ENCODE measurements at regions not wholly inside any gene's neighbourhood (a gene's known extent, or its start where the extent isn't known, plus 50 kb on each side); places are given as distances from the start of the nearest gene placed in this dataset.
"Not testable (repeated sequence)": the region's sequence is repeated elsewhere in the genome, so short reads cannot be mapped to it uniquely, and the experiment has no call there.

DNA sequence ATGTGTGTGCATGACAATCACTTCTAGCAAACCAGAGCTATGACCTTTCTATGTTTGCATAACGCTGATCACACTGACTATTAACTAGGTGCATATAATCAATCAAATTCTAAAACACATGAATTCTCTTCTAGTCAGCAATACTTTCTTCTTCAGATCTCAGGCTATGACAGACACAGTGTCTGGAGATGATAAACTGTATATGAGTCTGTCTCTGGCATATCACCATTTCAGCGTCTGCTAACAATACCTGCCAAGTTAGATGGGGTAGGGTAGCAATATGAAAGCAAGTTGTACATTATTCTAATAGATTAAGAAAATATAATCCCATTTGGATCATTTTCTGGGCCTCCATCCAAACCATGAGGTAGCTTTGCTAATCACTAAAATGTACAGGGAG is 354.2 kb upstream of the EPHA4 start:
- no peak for DNase-seq (ENCODE audit: low read depth in 2 of 2)

DNA sequence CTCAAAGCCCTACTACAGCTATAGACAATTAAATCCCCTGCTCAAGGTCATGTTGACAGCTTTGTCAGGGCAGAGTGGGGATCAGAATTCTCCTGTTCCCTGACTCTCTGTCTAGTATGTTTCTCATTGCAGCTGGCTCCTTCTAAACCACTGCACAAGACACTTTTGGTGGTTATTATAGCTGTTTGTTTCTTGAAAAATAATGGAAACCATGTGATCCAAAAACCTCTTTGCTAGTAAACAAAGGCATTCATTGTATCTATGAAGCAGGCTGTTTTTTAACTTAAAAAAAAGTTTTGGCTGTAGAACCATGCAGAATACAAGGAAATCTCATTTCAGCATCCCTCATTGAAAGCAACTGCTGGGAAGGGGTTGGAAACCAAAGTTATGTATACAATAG is 352.5 kb upstream of the EPHA4 start:
- DNase-seq (ENCODE audit: low read depth in 2 of 2) = no peak

DNA sequence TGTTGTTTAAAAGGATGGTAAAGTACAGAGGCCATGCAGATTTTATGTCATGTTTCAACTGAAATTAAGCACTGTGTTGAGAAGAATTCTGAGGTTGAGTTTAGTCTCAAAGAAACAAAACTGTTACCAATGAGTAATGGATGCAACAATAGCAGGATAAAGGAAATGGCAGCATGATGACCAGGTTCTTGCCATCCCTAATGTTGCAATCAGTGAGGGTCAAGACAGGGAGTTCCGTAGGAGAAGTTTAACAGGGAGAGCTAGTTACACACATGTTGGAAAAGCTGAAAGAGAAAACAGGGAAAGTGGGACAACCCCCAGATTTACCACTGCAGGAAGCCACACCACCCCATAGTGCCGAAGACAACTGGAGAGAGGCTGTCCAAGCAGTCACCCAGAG is 343.8 kb upstream of the EPHA4 start:
- DNase-seq (ENCODE audit: low read depth in 2 of 2) = no peak

DNA sequence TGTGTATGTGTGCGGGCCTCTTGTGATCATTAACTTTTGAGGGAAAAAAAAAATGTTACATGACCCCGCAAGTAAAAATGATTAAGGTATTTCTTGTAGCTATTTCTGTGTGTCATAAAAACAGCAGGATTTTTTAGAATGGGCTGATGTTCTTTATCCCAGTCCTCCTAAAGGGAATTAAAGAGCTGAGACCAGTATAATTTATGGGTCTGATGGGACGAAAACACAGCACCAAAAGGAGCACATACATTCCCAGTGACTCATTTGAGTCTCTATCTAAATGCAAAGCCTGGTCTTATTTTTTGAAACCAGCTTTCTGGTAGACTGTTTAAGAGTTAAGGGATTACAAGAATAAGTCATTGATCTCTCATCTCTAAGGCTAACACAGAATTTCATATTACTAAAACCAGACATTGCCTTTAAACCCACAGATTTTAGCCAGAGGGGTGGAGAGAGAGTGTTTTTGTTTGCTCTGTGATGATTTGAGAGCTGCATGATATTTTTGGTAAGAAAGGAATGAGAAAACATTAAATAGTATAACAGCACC is 342.3 kb upstream of the EPHA4 start:
- DNase-seq (ENCODE audit: low read depth in 2 of 2) = peak in 1 of 2 experiments; percentile 8

DNA sequence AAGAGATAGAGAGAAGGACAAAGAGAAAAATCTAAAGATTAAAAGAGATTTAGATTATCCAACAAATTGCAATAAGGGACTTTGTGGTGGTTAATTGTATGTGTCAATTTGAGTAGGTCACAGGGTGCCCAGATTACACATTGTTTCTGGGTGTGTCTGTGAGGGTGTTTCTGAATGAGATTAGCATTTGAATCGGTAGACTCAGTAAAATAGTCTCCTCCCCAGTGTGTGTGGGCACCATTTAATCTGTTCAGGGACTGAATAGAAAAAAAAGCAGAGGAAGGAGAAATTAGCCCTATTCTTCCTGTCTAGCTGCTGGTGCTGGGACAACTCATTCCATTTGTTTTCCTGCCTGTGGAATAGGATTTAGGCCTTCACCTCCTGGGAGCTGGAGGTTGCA is 339.8 kb upstream of the EPHA4 start:
- DNase-seq (ENCODE audit: low read depth in 2 of 2) = no peak

DNA sequence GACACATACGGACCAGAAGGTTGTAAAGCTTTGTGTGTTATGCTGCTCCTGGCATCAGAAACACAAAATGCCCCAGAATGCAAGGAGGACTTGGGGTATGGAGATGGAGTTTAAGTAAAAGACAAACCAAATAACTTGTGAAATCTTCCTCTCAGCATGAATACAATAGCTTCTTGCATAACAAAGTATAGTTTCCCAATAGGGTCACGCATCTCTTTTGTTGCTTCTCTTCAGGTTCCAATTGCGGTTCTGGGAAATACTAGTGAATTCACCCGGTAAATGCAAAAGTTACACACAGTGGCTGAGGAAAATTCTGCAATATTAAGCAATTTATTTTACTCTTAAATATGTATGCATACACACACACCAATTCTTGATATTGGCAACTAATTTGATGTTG is 339.2 kb upstream of the EPHA4 start:
- no peak for DNase-seq (ENCODE audit: low read depth in 2 of 2)

DNA sequence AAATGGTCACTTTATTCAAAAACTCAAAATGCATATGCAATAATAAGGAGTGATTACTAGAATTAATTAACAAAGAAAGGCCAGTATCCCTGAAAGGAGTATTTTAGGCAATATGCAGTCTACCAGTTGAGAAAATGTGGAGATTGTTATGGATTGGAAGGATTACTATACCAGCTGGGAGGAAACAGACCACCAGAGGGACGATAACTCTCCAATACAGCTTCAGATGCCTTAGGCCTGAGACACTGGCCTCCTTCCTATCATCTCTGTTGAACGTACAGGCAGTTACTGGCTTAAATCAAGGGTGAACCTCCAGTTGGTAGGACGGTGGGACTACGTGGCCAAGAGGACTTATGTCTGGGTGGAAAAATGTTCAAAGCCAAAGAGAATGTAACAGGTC is 336.4 kb upstream of the EPHA4 start:
- no peak for DNase-seq (ENCODE audit: low read depth in 2 of 2)

DNA sequence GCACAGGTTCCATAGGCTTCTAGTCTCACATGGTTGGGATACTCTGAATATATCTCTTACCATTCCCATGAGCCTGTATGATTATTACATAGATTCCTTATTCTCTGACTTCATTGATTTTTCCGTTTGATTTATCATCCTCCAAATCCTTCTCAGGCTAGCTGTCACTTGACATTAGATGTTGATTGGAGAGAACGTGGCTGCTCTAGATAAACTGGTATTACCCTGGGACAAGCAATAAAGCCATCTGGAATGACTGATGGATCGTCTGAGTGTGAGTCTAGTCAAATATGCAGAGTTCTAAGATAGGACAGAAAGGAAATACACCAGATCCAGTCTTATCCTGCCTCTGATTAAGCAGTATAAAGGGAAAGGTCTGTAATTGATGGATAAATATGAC is 325.6 kb upstream of the EPHA4 start:
- DNase-seq (ENCODE audit: low read depth in 2 of 2) = no peak

DNA sequence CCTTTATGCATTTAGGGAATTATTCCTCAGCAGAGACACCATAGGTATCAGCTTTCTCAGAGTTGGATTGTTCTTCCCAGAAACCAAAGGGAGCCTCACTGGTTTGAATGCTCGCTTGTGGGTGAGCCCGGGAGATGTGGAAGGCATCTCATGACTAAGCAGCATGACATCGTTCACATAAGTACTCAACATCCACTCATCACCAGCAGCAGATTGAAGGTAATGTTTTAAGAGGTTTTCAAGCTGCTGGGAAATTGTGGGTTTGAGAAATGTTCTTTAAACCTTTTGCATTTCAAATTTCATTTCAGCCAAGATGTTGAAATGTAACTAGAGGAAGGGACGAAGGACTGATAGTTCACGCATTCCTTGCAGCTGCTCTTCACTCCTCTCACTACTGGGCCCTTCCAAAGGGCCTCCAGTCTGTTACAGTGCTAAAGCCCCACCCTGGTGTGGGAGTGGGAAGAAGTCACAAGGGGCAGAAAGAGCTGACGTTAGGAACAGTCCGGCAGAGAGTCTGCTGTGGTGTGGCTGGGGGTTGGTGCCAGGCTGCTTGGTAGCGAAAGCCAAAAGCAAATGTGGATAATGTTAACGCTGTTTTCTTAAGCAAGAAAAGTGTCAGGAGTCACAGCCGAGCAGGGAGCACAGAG is 324.5 kb upstream of the EPHA4 start:
- peak; percentile 23 to 27 for DNase-seq (ENCODE audit: low read depth in 2 of 2)

DNA sequence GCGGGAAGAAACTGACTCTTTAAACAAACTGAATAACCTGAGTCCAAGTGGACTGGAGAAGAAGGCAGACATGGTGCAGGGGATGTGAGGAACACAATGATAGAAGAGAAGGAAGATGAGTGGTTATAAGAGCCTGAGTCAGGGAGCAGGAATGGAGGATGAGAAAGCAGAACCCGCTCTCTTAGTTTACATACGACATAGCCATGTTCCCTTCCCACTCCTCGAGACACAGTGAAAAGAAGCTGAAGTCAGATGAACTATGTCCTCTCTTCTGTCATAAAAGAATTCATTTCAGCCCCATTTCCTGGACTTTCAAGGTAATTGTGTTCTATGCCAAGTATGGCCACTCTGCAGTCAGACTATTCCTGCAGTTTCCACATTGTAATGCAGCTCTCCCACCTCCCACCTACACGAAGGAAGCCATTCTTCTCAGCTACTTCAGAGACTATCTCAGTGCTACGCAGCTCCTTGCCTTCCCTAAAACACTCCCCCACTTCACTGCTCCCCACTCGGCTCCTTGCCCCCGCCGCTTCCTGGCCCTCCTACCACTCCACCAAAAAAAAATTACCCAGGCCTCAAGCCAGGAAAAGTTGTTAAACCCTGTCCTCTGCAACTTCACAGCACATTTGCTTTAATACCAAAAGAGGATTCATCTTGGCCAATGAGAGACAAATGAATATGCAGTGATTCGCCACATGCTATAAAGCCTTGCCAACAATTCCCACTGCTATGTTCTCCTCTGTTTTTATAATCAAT is 323.4 kb upstream of the EPHA4 start:
- DNase-seq (ENCODE audit: low read depth in 2 of 2) = no peak

DNA sequence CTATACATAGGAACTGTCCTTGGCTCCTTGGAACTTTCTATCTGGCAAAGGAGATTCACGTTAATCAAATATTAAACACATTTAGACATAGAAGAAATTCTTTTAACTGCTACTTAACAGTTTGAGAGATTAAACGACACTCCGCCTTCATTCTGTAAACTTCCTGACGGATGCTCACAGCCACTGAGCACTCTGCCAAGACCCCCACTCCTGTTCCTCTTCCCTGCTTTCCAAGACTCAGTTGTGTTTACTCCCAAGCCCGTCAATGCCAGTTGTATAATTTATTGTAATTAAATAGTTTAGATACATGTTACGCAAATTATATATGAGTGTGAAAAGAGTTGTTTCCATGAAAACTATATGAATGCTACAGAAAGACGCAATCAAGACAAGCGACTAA is 321.4 kb upstream of the EPHA4 start:
- DNase-seq (ENCODE audit: low read depth in 2 of 2) = no peak

DNA sequence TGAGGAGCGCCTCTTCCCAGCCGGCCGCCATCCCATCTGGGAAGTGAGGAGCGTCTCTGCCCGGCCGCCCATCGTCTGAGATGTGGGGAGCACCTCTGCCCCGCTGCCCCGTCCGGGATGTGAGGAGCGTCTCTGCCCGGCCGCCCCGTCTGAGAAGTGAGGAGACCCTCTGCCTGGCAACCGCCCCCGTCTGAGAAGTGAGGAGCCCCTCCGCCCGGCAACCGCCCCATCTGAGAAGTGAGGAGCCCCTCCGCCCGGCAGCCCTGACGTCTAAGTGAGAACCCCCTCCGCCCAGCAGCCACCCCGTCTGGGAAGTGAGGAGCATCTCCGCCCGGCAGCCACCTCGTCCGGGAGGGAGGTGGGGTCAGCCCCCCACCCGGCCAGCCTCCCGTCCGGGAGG is 319.9 kb upstream of the EPHA4 start:
- not testable (repeated sequence) for DNase-seq (ENCODE audit: low read depth in 2 of 2)

DNA sequence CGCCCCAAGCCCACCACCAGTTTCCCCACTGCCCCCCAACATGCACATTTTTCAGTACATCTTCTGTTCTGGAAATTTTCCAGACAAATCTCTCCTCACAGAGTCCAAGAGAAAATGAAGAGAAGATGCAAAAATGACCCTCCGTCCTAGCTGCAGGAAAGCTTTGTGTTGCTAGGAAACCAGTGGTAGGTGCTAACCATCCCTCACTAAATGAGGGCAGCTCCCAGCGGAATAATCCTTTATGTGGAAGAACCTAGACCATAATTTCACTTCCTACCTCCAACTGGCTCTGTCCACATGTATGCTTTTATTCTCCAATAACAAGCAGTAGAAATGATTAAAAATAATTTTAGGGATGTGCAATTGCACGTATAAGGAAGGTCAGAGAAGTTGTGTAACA is 311.9 kb upstream of the EPHA4 start:
- no peak for DNase-seq (ENCODE audit: low read depth in 2 of 2)

DNA sequence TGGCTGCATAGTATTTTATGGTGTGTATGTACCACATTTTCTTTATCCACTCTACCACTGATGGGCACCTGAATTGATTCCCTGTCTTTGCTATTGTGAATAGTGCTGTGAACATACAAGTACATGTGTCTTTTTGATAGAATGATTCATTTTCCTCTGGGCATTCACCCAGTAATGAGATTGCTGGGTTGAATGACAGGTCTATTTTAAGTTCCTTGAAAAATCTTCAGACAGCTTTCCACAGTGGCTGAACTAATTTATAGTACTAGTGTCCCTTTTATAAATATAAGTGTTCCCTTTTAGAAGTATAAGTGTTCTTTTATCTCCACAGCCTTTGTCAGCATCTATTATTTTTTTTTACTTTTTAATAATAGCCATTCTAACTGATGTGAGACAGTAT is 303.9 kb upstream of the EPHA4 start:
- DNase-seq (ENCODE audit: low read depth in 2 of 2) = no peak

DNA sequence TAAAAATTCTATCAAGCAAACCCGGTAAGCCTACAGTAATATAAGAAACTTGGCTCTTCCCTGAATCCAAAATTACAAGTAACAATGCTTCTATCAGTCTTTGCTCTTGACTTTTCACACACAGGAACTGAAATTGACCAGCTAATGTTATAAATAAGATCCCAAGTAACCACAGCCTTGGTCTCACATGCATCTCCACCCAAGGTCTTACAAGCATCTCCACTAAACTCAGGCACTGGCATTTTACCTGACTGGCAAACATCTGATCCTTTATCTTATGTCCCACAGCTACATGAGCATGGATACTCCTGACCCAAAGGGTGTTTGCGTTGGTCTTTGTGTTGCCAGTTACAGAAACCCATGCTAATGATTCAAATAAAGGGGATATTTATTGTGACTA is 302.3 kb upstream of the EPHA4 start:
- no peak for DNase-seq (ENCODE audit: low read depth in 2 of 2)

DNA sequence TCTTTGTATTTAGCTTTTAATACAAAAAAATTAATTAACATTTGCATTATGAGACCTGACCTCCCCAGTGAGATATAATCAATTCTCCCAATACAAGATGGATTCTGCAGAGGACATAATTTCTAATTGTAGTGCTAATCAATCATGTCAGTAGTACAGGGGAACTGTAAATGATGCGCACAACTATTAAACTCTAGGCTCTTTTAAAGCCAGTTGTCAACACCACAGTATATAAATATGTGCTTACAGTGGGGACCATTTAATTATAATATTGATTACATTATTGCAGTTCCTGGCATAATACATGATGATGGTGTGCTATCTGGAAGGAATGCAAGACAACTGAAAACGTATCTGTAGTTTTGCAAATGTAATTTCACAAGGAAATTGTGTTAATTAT is 285.6 kb upstream of the EPHA4 start:
- no peak for DNase-seq (ENCODE audit: low read depth in 2 of 2)

DNA sequence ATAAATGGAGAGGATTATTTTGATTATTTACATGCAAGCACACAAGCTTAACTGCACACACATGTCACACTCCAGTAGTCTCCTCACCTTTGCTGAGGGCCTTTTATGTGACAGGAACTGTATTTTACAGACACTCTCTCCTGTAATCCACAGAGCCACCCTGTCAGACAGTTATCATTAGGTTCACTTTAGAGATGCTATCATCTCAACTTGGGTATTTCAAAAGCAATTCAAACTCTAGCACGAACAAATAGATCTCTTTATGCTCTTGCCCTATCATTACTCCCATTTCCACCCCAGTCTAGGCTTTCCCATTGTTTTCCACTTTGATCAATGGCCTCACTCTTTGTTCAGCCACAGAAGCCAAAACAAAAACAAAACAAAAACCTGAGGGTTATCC is 281.2 kb upstream of the EPHA4 start:
- no peak for DNase-seq (ENCODE audit: low read depth in 2 of 2)

DNA sequence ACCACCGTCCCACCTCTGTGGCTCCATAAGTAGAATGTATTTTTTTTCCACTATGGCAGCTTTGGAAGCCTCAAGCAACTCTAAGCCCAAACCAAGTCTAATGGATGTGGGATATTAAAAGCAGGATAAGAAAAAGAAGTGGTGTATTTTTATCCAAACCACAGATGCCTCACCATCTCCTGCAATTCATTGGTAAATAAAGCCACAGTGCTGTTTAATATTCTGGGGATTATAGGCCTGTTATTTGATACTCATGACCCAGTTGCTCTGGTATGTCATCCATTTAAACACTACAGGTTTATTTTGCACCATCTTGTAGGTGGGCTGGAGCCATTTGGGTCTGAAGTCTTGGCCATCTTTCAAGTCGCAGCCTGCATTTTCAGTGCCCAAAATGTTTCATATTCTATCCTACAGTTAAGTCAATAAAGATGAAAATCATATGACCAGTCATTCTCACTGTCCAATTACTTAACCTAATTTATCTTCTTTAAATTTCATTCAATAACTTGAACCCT is 279.5 kb upstream of the EPHA4 start:
- no peak for DNase-seq (ENCODE audit: low read depth in 2 of 2)

DNA sequence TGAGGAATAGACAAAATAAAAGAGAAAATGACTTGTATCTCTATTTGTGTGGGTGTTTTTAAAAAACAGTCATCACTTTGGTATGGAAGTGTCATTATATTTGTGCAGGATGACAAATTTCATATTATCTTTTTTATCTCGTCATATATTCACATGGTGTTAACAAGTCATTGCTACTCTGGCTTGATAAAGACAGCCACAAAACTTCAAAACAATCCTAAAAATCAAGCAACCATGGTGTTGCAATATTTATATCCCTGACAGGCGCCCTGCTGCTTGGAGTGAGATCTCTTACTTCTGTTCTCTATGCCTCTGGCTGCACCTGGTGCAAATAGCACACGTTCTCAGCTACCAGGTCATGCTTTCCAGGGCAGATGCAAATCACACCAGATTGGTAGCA is 278.0 kb upstream of the EPHA4 start:
- DNase-seq (ENCODE audit: low read depth in 2 of 2) = no peak

DNA sequence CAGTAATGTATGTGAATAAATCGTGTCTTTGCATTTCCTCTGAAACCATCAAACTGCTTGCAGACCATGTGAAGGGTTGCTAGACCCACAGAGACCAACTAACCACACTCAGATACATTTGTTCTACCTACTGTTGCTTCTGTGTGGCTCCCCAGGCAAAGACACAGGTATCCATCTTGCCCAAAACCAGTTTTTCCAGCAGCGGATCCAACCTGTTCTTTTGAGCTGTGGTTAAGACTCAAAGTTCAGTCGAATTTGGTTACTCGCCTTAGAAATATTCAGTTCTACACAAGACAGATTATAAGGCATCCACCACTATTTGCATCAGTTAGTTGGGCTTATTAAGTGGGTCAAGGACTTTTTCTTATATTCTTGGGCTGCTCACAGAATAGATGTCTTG is 276.2 kb upstream of the EPHA4 start:
- no peak for DNase-seq (ENCODE audit: low read depth in 2 of 2)

DNA sequence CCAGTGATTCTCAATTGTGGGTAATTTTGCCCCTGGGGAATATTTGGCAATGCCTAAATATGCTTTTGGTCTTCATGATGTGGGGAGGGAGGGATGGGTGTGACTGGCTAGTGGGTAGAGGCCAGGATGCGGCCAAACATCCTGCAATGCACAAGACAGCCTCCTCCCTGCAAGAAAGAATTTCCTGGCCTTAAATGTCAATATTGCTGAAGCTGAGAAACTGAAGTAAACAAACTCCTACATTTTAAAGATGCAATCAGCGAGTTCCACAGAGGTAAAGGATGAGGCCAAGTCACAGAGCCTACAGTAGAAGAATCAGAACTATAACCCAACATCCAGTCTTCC is 272.9 kb upstream of the EPHA4 start:
- DNase-seq (ENCODE audit: low read depth in 2 of 2) = no peak

DNA sequence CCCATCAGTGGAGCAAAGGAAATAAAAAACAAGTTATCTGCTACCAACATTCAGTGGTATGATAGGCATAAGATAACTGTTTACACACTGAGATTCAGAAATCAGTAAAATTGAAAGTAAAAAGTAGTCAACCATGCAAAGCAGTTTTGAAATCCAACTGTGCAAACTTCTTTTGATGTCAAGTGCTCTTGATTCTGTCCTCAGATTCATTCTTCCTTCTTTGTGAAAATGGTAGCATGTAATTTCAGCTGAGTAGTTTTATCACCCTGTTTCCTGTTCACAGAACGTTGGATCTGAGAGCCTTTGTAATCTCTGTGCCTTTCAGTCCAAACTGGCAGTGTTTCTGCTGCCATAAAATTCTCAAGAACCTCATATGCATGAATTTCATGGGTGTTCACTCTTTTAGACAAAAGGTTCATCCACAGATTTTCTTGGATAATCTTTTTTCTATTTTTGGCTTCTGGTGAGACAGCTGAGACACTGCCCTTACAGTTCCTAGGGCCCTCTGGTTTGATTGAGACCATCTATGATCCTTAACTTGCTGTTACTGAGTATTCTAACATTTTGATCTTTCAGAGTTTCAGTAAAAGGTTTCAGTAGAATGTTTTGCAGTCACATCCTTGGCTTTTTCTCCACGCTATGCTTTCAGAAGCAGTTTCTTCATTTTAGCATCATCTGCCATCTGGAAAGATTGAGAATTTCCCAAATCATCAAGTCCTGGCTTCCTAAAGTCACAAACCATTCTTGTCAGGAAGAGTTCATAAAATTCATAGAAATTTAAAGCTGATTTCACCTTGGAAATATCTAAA is 272.3 kb upstream of the EPHA4 start:
- no peak for DNase-seq (ENCODE audit: low read depth in 2 of 2)

DNA sequence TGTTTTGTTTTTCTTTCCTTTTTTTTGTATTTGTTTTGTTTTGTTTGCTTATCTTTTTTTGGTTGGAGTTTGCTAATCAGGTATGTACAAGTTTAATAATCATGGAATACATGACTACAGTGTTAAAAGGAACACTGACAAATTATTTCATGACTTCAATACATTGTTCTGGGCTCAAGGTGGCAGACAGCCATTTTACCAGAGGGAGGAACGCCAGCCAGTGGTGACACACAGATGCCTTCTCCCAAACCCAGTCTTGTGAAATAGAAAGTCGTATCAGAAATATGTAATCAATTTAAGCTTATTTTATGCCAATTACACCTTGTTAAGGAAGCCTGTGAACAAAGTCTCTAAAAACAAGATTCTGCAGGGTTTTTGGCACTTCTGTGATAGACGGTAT is 264.0 kb upstream of the EPHA4 start:
- no peak for DNase-seq (ENCODE audit: low read depth in 2 of 2)
